Fibroblast of lung (primary cell): ENCODE measurements at regions not wholly inside any gene's neighbourhood (a gene's known extent, or its start where the extent isn't known, plus 50 kb on each side); places are given as distances from the start of the nearest gene placed in this dataset.
"Not testable (repeated sequence)": the region's sequence is repeated elsewhere in the genome, so short reads cannot be mapped to it uniquely, and the experiment has no call there.

ENCODE experiments used
- DNase-seq, 2 donors: peaks; one replicate each; pipeline versions ENCODE4 v3.0.0 to v3.0.0-alpha.2; 2010; ENCODE audit warnings: low read depth in 2 of 2
- H2AFZ ChIP-seq: 2 replicates; pipeline ENCODE4 v1.5.1; 2012; ENCODE audit warnings: low read length, control low read depth, inconsistent platforms
- H3K27ac ChIP-seq: 2 replicates; pipeline ENCODE4 v1.5.1; 2011; ENCODE audit warnings: low read length, control low read depth; ENCODE audit not compliant: insufficient read depth
- H3K27me3 ChIP-seq: 2 replicates; pipeline ENCODE4 v1.5.1; 2011; ENCODE audit warnings: mild to moderate bottlenecking, low read length; ENCODE audit not compliant: control insufficient read depth, insufficient read depth
- H3K36me3 ChIP-seq: 2 replicates; pipeline ENCODE4 v1.5.1; 2011; ENCODE audit warnings: low read length; ENCODE audit not compliant: control insufficient read depth, insufficient read depth
- H3K4me1 ChIP-seq: 2 replicates; pipeline ENCODE4 v1.5.1; 2011; ENCODE audit warnings: low read length; ENCODE audit not compliant: control insufficient read depth, insufficient read depth; ENCODE audit errors: extremely low read depth
- H3K4me2 ChIP-seq: 2 replicates; pipeline ENCODE4 v1.5.1; 2011; ENCODE audit warnings: low read length, control low read depth; ENCODE audit not compliant: insufficient read depth; ENCODE audit errors: extremely low read depth
- H3K4me3 ChIP-seq, 4 experiments: fragments of 200-600 bp in 1 of 4; sonication (generic) in 1 of 4; replicated peaks in 1 of 4; 2 replicates each; pipeline ENCODE4 v1.5.1; 2011 to 2016; ENCODE audit warnings: low read length in 4 of 4, low read depth in 3 of 4, mild to moderate bottlenecking in 3 of 4, control low read depth in 2 of 4, inconsistent platforms in 1 of 4, mixed read lengths in 1 of 4; ENCODE audit not compliant: insufficient read depth in 1 of 4; ENCODE audit errors: control extremely low read depth in 1 of 4
- H3K79me2 ChIP-seq: 2 replicates; pipeline ENCODE4 v1.5.1; 2012; ENCODE audit warnings: mild to moderate bottlenecking, low read length, inconsistent platforms; ENCODE audit not compliant: control insufficient read depth, insufficient read depth
- H3K9ac ChIP-seq: 2 replicates; pipeline ENCODE4 v1.5.1; 2011; ENCODE audit warnings: mild to moderate bottlenecking, low read length, control low read depth; ENCODE audit not compliant: insufficient read depth
- H3K9me3 ChIP-seq: 2 replicates; pipeline ENCODE4 v1.5.1; 2012; ENCODE audit warnings: low read depth, low read length; ENCODE audit not compliant: control insufficient read depth, insufficient read depth
- H4K20me1 ChIP-seq: 2 replicates; pipeline ENCODE4 v1.5.1; 2011; ENCODE audit warnings: low read length; ENCODE audit not compliant: control insufficient read depth, insufficient read depth; ENCODE audit errors: extremely low read depth
- CTCF ChIP-seq, 2 donors: IDR thresholded peaks in 1 of 2; conservative IDR thresholded peaks in 1 of 2; 1 replicate in 1 of 2; 2 replicates in 1 of 2; pipeline ENCODE4 v1.5.1; 2011 to 2012; ENCODE audit warnings: low read length in 2 of 2, control low read depth in 1 of 2, inconsistent platforms in 1 of 2, low read depth in 1 of 2, mild to moderate bottlenecking in 1 of 2
- EZH2 ChIP-seq: IDR thresholded peaks from 2 replicates; pipeline ENCODE4 v1.5.1; 2012; ENCODE audit warnings: low read length, control low read depth, mild to moderate bottlenecking; ENCODE audit errors: missing control alignments

DNA sequence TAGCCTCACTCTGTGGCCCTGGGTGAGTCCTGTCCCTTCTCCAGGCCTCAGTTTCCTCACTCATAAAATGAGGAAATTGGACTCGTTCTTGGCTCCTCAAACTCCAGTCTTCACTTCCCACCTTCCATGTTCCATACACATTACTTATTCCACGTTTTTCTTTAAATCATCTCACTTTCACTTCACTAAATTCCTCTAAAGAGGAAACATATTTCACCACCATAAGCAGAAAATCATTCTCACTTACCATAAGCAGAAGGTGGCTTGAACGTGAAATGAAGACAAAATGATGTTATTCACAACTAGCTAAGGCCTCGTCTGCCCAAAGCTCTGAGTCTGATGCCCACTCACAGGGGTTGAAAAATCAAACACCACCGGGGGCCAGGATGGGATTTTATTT lies 278.3 kb downstream of the ADGRD1 start:
- Histone ChIP-seq H2AFZ (no peak overlapping the region), H3K4me3 (no peak overlapping the region)
- TF ChIP-seq EZH2, result no peak
- no peak for TF ChIP-seq CTCF (conservative IDR thresholded peaks at IDR 0.05 in 1 of 2, IDR thresholded peaks at IDR 0.05 in 1 of 2; ENCODE audit: low read depth in 1 of 2, low read length in 2 of 2)

DNA sequence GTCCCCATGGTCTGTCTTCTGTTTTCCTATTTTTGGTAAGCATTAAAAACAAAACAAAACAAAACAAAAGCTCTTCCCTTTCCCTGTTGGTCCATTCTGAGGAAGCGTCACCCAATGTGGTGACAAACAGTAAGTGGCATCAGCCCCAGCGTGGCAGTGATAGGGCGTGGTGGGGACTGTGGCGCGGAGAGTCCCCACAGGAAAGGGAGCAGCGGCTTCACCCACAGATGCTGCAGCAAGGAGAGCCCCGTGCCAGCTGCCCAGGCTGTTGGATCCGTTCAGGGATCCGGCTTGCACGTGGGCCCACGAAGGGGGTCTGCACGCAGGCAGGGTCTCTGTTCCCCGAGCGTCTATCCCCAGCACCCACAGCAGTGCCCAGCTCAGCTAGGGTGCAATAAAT lies 279.2 kb downstream of the ADGRD1 start:
- not testable (repeated sequence) for H3K27ac ChIP-seq, H3K36me3 ChIP-seq, H3K9ac ChIP-seq, H3K9me3 ChIP-seq, H4K20me1 ChIP-seq, H3K4me2 ChIP-seq, H3K4me1 ChIP-seq, H3K79me2 ChIP-seq, DNase-seq, H3K27me3 ChIP-seq, H2AFZ ChIP-seq, H3K4me3 ChIP-seq

More for the DNA sequence above, 278.3 kb downstream of the ADGRD1 start:
- Histone ChIP-seq H3K9me3 (no peaks in the 10 kb centered on the region), H4K20me1 (no peaks in the 10 kb centered on the region), H3K9ac (no peak overlapping the region), H3K27me3 (no peaks in the 10 kb centered on the region), H3K27ac (no peak overlapping the region), H3K4me2 (no peak overlapping the region), H3K4me1 (no peaks in the 10 kb centered on the region), H3K79me2 (no peaks in the 10 kb centered on the region), H3K36me3 (no peaks in the 10 kb centered on the region)
- DNase-seq, result no peak

GRCh38 chr12:131233850-131234789 lies 280.4 kb downstream of the ADGRD1 start:
- H3K27ac ChIP-seq, H2AFZ ChIP-seq, H3K4me2 ChIP-seq, H3K27me3 ChIP-seq, H3K9ac ChIP-seq, H3K4me3 ChIP-seq, H3K79me2 ChIP-seq, DNase-seq, H3K36me3 ChIP-seq, H4K20me1 ChIP-seq, H3K9me3 ChIP-seq, H3K4me1 ChIP-seq: not testable (repeated sequence)

GRCh38 chr12:131234841-131235271 lies 281.1 kb downstream of the ADGRD1 start:
- H3K4me2 ChIP-seq, H4K20me1 ChIP-seq, H3K9ac ChIP-seq, H3K9me3 ChIP-seq, H3K27me3 ChIP-seq, H3K79me2 ChIP-seq, H2AFZ ChIP-seq, H3K4me3 ChIP-seq, DNase-seq, H3K4me1 ChIP-seq, H3K27ac ChIP-seq, H3K36me3 ChIP-seq: not testable (repeated sequence)
